ENCODE measurements at regions not wholly inside any gene's neighbourhood (a gene's known extent, or its start where the extent isn't known, plus 50 kb on each side); places are given as distances from the start of the nearest gene placed in this dataset.
"Not testable (repeated sequence)": the region's sequence is repeated elsewhere in the genome, so short reads cannot be mapped to it uniquely, and the experiment has no call there.

DNA sequence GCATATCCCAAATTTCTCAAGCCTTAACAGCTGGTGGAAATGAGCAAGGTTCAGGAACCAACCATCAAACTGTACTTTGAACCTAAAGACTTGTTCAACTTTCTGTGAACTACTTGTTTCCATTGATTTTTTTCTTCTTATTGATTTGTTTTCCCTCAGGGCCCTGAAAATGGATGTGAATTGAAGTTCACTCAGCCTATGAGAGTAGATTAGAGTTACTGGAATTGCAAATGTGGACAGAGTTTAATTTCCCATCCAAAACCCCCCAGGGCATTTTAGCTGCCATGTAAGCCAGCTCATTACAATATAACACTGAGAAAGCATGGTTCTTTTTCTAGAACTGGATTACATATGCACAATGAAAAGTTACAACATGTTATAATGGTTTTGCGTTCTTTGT lies 1105.7 kb downstream of the REEP3 start:
- FAIRE-seq = no peak

DNA sequence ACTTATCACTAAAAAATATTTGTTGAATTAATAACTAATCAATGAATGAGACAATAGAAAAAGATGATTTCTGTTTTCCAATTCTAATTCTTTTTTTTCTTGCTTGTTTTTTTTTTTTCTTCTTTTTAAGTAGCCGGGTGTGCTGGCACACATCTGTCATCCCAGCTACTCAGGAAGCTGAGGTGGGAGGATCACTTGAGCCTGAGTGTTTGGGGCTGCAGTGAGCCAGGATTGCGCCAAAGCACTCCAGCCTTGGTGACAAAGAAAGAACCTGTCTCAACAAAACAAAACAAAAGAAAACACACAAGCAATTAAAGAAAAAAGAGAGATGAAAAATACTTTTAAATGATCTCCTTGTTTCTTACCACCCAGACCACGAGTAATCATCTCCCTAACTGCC lies 1109.3 kb downstream of the REEP3 start:
- FAIRE-seq = no peak

DNA sequence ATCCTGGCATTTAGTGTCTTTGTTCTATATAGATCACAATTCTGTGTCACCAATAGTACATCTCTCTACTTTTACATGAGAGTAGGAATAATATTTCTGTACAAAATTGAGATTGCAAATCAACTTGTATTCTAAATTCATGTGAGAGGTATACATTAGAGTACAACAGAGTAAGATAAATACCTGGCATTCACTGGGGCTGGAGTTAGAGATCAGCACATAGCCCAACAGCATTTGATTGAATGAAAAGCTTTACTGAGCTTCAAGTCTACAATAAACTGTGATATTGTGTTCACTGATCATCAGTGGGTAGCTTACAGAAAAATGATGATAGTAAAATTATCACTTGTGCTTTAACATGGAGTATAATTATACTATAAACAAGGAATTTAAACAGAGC lies 1114.7 kb downstream of the REEP3 start:
- no peak for FAIRE-seq

DNA sequence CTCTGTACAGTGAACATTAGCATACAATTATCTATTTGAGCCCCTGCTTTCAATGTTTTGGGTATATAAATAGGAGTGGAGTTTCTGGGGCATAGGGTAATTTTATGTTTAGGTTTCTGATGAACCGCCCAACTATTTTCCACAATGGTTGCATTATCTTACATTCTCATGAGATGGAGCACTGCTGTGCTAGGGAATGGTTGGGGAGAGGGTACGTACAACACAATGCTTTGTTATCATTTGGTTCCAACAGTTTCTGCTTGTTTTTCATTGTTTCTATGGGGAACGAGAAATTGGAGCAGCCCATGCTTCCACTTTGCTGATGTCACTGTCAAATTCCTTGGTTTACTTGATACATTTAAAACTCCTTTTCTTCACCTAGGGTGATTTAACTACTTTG lies 1115.3 kb downstream of the REEP3 start:
- no peak for FAIRE-seq

DNA sequence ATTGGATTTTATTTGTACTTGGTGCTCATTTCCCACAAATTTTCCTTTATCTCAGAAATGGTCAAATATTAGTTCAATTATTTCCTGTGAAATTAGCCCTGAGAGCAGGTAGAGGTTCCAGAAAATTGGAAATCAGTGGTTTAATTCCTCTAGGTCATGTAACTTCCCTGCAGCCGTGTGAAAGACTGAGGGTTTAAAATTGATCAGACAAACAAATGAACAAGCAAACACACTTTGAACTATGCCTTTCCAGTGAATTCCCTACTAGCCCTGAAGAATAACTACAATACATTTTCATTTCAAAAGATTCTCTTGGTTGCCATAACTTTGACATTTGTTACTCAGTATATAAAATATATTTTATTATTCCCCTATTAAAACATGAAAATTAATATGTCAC lies 1116.7 kb downstream of the REEP3 start:
- FAIRE-seq = no peak

DNA sequence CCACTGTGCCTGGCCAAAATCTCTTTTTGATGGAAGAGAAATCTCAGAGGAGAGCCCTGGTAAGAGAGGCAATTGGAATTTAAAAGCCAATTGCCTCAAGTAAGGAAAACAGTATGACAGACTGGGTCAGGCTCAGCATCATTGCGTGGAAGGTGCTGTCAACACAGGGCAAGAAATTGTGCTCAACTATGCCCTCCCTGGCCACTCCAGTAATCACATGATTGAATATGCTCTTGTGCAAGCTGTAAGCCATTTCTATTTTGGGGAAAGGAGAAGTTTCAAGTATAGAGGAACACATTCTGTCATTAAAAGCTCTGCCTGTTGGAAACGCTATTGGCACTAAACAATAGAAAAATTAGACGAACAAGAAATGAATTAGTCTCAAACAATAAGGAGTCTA lies 1127.7 kb downstream of the REEP3 start:
- no peak for FAIRE-seq

DNA sequence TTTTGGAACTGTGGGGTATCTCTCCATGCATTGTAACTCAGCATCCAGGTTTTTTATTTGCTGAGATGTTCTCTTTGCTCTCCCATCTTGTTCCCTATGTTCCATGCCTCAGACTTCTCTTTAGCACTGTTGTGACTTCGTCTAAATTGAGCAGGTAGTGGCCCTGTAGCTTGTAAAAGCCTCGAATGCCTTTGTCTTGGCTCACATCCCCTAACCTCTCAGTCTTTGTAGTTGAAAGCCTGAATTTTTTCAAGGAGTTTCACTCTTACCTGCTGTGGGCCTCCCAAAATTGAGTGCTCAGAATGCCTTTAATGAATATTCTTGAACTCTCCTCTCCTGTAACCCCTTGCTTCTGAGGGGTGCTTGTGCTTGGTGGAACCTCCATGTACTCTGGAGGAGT lies 1137.3 kb downstream of the REEP3 start:
- no peak for FAIRE-seq

DNA sequence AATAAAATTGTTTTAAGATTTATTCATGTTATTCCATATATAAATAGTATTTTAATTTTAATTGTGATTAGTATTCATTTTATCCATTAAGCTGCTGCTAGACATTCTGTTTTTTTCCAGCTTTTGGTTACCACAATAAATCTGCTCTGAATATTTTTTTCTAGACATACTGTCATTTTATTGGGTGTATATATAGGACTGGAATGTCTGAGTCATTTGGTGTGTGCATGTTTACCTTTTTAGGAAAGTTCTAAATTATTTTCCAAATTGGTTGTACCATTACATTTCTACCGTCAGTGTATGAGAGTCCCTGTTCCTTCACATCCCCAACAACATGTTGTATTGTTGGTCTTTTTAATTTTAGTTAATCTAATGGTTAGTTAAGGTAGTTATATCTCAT lies 1138.1 kb downstream of the REEP3 start:
- FAIRE-seq = no peak

DNA sequence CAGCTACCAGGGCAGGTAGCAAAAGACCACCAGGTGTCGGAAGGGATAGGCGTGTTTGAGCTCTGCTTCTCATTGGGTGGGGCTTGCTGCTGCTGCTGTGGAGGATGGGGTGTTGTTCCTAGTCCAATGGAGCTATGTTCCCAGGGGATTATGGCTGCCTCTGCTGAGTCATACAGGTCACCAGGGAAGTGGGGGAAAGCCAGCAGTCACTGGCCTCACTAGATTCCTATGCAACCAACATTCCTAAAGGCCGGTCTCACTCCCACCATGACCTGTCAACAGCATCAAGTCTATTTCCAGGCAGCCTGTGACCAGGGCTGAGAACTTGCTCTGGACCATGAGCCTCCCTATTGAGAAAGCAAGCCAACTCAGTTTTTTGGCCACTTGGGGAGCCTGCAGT lies 1160.8 kb downstream of the REEP3 start:
- FAIRE-seq = no peak

DNA sequence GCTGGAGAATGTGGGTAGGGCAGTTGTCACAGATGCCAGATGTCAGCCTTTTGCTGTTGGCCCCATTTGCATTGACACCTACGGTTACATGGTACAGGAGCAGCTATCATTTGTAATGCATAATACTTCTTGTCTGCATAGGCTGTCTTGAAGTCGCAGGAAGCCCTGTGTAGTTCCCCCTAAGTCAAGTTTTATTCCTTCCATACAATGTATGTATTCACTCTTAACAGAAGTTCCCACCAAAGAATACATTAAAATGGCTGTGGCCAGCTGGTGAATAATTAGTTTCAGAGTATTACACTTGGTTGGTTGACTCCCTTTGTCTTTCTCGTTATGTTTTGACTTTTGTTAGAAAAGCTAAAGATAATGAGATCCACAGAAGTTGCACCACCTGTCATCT lies 1169.0 kb downstream of the REEP3 start:
- no peak for FAIRE-seq

DNA sequence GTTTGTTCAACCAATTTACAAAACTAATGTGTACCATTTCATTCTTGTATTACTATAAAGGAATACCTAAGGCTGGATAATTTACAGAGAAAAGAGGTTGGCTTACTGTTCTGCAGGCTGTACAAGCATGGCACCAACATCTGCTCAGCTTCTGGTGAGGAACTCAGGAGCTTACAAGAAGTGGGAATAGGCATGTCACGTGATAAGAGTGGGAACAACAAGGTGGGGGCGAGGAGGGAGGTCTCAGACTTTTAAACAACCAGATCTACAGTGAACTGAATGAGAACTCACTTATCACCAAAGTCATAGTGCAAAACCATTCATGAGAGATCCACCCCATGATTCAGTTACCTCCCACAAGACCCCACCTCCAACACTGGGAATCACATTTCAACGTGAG lies 1178.0 kb downstream of the REEP3 start:
- no peak for FAIRE-seq

DNA sequence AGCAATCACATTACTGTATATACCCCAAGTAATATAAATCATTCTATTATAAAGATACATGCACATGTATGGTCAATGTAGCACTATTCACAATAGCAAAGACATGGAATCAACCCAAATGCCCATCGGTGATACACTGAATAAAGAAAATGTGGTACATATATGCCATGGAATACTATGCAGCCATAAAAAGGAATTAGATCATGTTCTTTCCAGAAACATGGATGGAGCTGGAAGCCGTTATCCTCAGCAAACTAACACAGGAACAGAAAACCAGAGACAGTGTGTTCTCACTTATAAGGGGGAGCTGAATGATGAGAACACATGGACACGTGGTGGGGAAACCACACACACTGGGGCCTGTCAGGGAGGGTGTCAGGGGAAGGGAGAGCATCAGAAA lies 1180.9 kb downstream of the REEP3 start:
- FAIRE-seq = not testable (repeated sequence)

DNA sequence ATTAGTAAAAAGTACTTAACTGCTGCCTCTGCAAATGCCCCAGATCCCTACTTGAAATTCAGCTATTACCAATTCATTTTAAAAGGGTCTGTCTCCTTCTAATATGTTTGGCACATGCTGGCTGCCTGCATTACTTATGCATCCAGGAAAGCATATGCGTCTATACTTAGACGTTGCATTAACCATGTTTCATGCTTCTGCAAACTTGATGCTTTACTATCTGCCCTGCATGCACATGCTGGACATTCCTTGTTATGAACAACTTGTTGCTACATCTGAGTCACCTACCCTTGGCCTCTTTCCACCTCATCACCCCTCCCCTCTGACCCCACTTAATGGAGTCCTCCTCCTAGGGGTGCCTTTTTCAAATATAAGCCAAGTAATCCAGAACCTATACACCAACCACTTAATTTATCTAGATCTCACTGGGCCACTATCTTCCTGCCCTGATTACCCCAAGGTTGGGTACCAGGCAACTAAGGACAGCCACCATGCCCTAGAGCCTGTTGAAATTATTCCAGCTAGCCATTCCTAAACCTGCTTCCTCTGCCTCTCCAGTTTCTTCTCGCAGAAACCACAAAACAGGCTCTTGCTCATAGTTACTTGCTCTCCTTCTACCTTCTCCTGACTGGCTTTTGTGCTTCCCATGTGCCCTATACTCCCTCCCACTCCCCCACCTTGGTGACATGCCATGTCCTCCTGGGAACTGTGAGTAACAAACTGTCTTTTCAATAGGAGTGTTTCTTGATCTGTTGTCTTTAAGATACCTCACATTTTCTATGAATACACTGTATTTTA lies 1187.9 kb downstream of the REEP3 start:
- no peak for FAIRE-seq

DNA sequence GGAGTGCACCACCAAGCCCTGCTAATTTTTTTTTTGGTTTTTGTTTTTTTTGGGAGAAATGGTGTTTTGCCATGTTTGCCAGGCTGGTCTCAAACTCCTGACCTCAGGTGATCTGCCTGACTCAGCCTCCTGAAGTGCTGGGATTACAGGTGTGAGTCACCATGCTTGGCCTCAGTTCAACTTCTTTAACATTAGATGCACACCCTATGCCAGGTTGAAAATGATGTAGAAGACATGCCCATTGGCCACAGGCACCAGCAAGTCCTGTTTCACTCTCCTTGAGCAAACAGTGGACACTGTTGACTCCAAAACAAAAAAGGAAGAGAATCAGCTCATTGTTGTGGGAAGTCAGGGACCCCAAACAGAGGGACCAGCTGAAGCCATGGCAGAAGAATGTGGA lies 1205.3 kb downstream of the REEP3 start:
- no peak for FAIRE-seq

DNA sequence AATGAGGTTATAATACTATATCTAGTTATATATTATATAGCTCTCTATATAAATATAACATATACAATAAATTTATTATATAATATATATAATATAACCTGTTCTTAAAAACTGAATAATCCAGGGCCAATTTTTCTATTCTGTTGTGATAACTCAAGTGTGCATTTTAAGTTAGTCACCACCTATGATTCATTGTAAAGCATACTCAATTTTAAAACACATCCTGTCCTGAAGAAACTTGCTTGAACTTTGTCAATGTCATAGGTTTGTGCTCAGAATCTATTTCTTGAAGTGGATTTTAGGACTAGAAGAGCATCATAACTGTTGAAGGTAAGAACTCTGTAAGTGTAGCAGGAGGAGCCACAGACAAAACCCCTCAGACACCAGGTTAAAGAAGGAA lies 1209.8 kb downstream of the REEP3 start:
- FAIRE-seq = no peak

DNA sequence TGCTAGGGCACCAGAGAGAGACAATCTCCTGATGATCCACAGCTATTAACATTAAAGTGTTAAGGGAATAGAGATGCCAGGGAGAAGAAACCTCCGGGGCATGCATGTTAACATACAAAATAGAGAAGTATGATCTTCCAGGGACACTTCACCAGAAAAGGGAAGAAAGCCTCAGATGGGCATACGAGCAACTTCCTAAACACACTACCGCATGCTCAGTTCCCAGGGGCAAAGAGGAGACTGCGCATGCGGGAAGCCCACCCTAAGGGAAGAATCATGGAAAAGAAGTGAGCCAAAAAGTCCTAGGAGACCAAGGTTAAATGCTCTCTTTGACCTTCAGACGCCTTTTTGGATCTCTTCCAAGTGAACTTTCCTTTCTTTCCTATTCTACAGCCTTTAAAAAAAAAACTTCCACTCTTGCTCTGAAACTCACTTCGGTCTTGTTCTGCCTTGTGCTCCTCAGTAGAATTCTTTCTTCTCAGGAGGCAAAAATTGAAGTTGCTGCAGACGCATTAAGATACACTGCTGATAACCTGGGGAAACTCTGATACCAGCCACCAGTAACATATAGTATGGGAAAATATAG lies 1211.3 kb downstream of the REEP3 start:
- no peak for FAIRE-seq

DNA sequence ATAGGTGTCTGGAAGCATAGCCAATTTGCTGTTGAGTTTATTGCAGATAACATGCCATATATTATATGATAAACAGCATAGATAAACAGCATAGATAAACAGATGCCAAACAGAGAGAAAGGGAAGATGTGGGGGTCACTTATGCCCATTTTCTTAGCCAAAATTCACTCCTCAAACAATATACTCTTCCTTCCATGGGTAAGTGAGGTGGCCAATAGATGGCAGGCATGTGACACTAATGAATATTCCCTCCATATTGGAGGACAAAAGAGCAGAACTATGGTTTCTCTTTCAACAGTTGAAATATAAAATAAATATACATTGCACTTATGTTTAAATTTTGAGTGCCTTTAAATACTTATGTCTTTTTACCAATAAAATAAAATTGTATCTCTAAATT lies 1212.8 kb downstream of the REEP3 start:
- FAIRE-seq = peak; percentile 77

DNA sequence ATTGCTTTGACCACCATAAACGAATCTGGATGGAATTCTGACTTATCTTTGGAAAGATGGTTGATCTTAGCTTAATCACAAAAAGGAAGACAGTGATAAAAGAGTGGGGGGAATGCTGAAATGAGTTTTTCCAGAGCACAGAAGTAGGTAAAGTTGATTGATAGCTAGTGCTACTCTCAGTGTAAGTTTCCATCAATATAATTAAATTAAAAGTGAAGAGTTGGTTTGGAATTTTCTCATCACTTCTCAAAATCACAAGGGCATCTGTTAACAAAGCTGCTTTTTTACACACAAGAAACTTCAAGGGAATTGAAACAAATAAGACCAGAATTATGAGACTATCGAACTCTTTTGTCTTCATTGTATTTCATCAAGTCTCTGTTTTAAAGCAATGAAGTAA lies 1217.3 kb downstream of the REEP3 start:
- no peak for FAIRE-seq

DNA sequence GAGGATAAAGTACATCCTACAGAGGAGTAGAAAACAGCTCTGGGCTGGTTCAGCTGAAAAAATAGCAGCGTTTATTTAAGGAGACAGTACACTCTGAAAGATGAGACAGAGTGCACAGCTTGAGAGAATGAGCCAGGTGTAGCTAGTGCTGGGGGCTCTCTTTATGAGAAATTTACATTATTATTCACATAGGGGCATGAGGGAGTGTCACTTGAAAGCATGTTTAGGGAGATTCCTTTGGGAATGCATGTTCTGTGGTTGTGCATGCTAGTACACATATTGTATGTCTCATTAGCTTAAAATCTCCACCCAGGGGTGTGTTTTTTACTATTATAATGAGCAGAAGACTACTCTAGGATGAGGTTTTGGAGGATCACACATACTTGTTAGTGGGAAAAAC lies 1224.4 kb downstream of the REEP3 start:
- no peak for FAIRE-seq

DNA sequence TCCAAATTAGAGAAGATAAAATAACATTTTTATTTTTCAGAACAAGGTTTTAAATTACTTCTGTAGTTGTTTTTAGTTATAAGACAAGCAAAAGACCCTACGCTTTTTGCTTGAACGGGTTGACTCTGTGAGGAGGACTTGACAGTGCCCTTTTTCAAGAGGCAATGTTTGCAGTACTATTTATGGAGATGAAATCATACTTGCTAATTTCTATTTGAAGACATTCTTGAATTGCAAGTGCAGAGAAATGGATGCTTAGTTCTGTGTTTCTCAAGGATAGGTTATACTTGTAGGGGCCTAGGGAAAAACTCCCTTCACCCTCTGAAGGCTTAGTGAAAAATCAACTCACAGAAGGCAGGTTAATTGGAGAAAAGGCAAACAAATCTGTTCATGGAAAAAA lies 1229.5 kb downstream of the REEP3 start:
- no peak for FAIRE-seq

DNA sequence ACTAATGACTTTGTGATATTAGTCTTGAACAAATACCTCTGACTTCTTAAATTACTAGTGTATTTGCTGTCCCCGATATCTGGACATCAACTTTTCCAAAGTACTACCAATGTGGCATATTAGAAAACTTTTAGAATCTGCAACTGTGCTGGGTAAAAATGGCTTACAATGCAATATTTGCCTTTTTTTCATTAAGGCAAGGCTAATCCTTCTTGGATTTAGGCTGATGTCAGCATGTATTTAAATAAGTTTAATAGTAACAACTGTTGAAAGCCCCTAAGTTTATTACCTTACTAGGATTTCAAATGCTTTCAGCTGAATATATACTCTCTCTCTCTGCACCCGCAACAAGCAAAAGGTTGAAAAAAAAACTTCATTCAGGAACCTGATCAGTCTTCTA lies 1232.3 kb downstream of the REEP3 start:
- FAIRE-seq = no peak

DNA sequence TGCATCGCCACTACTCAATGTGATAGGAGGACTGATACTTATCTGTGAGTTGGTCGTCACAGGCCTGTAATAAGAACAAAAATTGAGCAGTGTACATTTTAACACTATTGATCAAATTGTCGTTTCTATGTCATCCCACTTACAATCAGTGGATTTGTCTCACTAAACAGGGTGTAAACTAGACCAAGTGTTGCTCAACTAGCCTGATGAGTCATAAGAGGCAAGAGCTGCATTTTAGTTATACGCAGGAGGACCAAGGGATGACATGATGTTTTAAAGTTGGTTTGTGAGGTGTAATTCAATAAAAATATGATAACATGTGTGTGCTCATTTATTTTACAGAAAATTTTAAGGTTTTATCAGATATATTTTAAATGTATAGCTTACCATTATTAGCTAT lies 1239.2 kb downstream of the REEP3 start:
- FAIRE-seq = no peak

DNA sequence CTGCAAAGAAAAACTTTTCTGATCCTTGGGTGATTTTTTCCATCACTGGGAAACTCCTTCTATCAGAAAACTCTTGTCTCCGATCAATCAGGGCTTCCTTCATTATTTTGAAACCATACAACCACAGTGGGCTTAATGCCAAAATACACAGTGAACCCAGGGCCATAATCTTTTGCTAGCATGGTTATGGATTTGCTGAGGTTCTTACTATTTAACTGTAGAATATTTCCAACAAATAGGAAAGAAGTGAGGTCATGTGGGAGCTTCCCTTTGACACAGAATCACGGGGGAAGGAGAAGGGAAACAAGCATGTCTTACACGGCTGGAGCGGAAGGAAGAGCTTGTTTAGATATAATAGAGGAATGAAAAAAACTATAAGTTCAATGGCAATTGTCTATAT lies 1241.7 kb downstream of the REEP3 start:
- no peak for FAIRE-seq

DNA sequence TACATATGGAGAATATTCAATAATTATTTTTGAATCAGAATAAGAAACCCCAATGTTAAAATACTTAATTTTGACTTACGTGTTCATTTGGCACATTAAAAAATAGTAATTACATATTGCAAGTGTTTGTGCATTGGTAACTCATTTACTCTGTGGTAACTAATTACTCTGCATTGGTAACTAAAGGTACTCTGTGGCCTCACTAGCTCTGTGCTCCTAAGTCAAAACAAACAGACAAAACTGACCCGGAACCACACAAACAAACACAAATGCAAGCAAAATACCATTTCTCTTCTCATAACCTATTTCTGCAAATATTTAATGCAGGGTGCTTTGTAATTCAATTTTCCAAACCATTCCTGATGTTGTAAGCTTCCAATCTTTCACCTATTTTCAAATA lies 1244.3 kb downstream of the REEP3 start:
- no peak for FAIRE-seq

All from colon (tissue), 2 donors.